ENCODE measurements at regions not wholly inside any gene's neighbourhood (a gene's known extent, or its start where the extent isn't known, plus 50 kb on each side); places are given as distances from the start of the nearest gene placed in this dataset.

GRCh38 chr4:141962486-141962885 lies 326.1 kb downstream of the IL15 start (continued):
- TF ChIP-seq CHD7 (IDR thresholded peaks at IDR 0.05; ENCODE audit: low read depth, low read length) (no peak), HCFC1 (IDR thresholded peaks at IDR 0.05; ENCODE audit: low read depth, low read length) (no peak), ZNF23 (CRISPR knock-in tag; IDR thresholded peaks at IDR 0.05) (no peak)

Measured in K562 (cell line).